ENCODE measurements at regions not wholly inside any gene's neighbourhood (a gene's known extent, or its start where the extent isn't known, plus 50 kb on each side); places are given as distances from the start of the nearest gene placed in this dataset.

DNA sequence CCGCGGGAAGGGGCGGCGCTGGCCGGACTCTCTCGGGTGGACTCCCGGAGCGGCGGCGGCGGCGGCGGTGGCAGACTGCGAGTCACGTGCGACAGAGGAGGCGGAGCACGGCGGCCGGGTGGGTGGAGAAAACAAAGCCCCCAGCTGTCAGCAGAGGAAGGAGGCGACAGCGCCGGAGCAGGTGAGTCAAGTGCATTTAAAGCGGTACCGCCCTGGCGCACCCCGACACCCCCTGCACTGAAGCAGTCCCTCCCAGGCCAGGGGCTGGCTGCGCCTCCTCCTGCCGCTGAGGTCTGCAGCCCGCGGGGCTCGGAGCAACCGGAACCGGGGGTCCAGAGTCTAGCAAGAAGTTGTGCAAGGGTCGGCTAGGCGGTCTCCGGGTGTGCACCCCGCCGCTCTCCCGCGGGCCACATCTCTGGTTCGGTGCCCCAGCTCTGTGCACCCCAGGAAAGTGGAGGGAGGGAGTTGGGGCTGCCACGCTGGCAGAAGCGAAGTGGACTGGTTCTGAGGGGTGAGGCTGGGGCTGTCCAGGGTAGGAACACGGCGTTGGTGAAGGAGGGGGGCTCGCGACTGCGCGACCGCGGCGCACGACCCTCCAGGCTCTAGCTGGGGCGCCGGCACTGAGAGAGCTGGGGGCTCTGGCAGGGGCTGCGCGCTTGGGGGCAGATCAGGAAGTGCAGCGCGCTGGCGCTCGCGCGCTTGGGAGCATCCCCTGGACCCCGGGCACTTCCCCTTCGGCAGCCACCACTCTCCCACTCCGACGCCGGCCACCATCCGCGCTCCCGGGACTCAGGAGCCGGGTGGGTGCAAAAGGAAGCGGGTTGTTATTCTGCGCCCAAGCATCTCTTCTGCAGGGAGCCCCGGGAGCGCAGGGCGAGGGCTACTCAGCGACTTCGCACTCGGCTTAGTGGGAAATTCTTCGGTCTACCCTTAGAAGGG lies 64.0 kb upstream of the MAPRE2 start:
- Mint-ChIP-seq H3K27ac (no peak overlapping the region), H3K27me3 (ENCODE audit: low read depth) (peaks cover 96% of the 10 kb centered on the region), H3K36me3 (no peaks in the 10 kb centered on the region), H3K9me3 (no peaks in the 10 kb centered on the region), H3K4me3 (peak overlapping the region; percentile 82), H3K4me1 (peaks cover 23% of the 10 kb centered on the region)
- ATAC-seq (peak; percentile 78), DNase-seq (ENCODE audit: low spot score) (peak; percentile 86)
- TF ChIP-seq, protein P1, sequence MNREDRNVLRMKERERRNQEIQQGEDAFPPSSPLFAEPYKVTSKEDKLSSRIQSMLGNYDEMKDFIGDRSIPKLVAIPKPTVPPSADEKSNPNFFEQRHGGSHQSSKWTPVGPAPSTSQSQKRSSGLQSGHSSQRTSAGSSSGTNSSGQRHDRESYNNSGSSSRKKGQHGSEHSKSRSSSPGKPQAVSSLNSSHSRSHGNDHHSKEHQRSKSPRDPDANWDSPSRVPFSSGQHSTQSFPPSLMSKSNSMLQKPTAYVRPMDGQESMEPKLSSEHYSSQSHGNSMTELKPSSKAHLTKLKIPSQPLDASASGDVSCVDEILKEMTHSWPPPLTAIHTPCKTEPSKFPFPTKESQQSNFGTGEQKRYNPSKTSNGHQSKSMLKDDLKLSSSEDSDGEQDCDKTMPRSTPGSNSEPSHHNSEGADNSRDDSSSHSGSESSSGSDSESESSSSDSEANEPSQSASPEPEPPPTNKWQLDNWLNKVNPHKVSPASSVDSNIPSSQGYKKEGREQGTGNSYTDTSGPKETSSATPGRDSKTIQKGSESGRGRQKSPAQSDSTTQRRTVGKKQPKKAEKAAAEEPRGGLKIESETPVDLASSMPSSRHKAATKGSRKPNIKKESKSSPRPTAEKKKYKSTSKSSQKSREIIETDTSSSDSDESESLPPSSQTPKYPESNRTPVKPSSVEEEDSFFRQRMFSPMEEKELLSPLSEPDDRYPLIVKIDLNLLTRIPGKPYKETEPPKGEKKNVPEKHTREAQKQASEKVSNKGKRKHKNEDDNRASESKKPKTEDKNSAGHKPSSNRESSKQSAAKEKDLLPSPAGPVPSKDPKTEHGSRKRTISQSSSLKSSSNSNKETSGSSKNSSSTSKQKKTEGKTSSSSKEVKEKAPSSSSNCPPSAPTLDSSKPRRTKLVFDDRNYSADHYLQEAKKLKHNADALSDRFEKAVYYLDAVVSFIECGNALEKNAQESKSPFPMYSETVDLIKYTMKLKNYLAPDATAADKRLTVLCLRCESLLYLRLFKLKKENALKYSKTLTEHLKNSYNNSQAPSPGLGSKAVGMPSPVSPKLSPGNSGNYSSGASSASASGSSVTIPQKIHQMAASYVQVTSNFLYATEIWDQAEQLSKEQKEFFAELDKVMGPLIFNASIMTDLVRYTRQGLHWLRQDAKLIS (CRISPR knock-in tag; IDR thresholded peaks at IDR 0.05; ENCODE audit: borderline replicate concordance) = no peak
- TF ChIP-seq FOXK1 (CRISPR knock-in tag; IDR thresholded peaks at IDR 0.05) (peak; percentile 81), NR3C1 (CRISPR knock-in tag; conservative IDR thresholded peaks at IDR 0.05; ENCODE audit: low read depth) (0 out of 2 replicates have a peak, but pooled peaks have one; percentile 39), SOX15 (CRISPR knock-in tag; IDR thresholded peaks at IDR 0.05) (no peak), SP1 (CRISPR knock-in tag; conservative IDR thresholded peaks at IDR 0.05) (peak; percentile 65), TEAD4 (CRISPR knock-in tag; IDR thresholded peaks at IDR 0.05) (no peak), ZNF263 (CRISPR knock-in tag; IDR thresholded peaks at IDR 0.05; ENCODE audit: low read depth) (no peak), CBFB (CRISPR knock-in tag; IDR thresholded peaks at IDR 0.05; ENCODE audit: low read depth) (peak; percentile 87; the same call in 1 of the 2 replicates), GABPB1 (CRISPR knock-in tag; IDR thresholded peaks at IDR 0.05) (peak; percentile 56)
- TF ChIP-seq, protein P2, sequence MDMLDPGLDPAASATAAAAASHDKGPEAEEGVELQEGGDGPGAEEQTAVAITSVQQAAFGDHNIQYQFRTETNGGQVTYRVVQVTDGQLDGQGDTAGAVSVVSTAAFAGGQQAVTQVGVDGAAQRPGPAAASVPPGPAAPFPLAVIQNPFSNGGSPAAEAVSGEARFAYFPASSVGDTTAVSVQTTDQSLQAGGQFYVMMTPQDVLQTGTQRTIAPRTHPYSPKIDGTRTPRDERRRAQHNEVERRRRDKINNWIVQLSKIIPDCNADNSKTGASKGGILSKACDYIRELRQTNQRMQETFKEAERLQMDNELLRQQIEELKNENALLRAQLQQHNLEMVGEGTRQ (CRISPR knock-in tag; IDR thresholded peaks at IDR 0.05) = peak; percentile 93
- TF ChIP-seq, protein P3, sequence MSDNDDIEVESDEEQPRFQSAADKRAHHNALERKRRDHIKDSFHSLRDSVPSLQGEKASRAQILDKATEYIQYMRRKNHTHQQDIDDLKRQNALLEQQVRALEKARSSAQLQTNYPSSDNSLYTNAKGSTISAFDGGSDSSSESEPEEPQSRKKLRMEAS (CRISPR knock-in tag; IDR thresholded peaks at IDR 0.05) = peak; percentile 51
- TF ChIP-seq, protein P4, sequence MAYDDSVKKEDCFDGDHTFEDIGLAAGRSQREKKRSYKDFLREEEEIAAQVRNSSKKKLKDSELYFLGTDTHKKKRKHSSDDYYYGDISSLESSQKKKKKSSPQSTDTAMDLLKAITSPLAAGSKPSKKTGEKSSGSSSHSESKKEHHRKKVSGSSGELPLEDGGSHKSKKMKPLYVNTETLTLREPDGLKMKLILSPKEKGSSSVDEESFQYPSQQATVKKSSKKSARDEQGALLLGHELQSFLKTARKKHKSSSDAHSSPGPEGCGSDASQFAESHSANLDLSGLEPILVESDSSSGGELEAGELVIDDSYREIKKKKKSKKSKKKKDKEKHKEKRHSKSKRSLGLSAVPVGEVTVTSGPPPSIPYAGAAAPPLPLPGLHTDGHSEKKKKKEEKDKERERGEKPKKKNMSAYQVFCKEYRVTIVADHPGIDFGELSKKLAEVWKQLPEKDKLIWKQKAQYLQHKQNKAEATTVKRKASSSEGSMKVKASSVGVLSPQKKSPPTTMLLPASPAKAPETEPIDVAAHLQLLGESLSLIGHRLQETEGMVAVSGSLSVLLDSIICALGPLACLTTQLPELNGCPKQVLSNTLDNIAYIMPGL (CRISPR knock-in tag; IDR thresholded peaks at IDR 0.05) = peak; percentile 54; the same call in 1 of the 2 replicates
- TF ChIP-seq, protein P5, sequence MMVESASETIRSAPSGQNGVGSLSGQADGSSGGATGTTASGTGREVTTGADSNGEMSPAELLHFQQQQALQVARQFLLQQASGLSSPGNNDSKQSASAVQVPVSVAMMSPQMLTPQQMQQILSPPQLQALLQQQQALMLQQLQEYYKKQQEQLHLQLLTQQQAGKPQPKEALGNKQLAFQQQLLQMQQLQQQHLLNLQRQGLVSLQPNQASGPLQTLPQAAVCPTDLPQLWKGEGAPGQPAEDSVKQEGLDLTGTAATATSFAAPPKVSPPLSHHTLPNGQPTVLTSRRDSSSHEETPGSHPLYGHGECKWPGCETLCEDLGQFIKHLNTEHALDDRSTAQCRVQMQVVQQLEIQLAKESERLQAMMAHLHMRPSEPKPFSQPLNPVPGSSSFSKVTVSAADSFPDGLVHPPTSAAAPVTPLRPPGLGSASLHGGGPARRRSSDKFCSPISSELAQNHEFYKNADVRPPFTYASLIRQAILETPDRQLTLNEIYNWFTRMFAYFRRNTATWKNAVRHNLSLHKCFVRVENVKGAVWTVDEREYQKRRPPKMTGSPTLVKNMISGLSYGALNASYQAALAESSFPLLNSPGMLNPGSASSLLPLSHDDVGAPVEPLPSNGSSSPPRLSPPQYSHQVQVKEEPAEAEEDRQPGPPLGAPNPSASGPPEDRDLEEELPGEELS (CRISPR knock-in tag; IDR thresholded peaks at IDR 0.05) = no peak
- TF ChIP-seq, protein P6, sequence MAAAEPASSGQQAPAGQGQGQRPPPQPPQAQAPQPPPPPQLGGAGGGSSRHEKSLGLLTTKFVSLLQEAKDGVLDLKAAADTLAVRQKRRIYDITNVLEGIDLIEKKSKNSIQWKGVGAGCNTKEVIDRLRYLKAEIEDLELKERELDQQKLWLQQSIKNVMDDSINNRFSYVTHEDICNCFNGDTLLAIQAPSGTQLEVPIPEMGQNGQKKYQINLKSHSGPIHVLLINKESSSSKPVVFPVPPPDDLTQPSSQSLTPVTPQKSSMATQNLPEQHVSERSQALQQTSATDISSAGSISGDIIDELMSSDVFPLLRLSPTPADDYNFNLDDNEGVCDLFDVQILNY (CRISPR knock-in tag; IDR thresholded peaks at IDR 0.05) = no peak
- TF ChIP-seq, protein P7, sequence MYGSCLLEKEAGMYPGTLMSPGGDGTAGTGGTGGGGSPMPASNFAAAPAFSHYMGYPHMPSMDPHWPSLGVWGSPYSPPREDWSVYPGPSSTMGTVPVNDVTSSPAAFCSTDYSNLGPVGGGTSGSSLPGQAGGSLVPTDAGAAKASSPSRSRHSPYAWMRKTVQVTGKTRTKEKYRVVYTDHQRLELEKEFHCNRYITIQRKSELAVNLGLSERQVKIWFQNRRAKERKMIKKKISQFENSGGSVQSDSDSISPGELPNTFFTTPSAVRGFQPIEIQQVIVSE (CRISPR knock-in tag; IDR thresholded peaks at IDR 0.05; ENCODE audit: borderline replicate concordance) = no peak
- TF ChIP-seq, protein P8, sequence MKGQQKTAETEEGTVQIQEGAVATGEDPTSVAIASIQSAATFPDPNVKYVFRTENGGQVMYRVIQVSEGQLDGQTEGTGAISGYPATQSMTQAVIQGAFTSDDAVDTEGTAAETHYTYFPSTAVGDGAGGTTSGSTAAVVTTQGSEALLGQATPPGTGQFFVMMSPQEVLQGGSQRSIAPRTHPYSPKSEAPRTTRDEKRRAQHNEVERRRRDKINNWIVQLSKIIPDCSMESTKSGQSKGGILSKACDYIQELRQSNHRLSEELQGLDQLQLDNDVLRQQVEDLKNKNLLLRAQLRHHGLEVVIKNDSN (CRISPR knock-in tag; IDR thresholded peaks at IDR 0.05) = peak; percentile 90
- CTCF ChIA-PET = interaction anchor here (1.1 to 2.8 kb wide), 3 partner anchors 110 to 753 kb away, joined by 3 to 11 read pairs (median 3); partner anchors contain the start of gene NOL4
- POLR2A ChIA-PET = no interaction called here

Measured in WTC11 (cell line).